HG03108 (cell line): ENCODE measurements at regions not wholly inside any gene's neighbourhood (a gene's known extent, or its start where the extent isn't known, plus 50 kb on each side); places are given as distances from the start of the nearest gene placed in this dataset.
"Not testable (repeated sequence)": the region's sequence is repeated elsewhere in the genome, so short reads cannot be mapped to it uniquely, and the experiment has no call there.

Experiments used
- ATAC-seq: cut with Tn5 transposase; IDR thresholded peaks from one replicate; pipeline ENCODE4 v1.9.1; 2021; ENCODE audit warnings: moderate library complexity; ENCODE audit not compliant: unreplicated experiment

DNA sequence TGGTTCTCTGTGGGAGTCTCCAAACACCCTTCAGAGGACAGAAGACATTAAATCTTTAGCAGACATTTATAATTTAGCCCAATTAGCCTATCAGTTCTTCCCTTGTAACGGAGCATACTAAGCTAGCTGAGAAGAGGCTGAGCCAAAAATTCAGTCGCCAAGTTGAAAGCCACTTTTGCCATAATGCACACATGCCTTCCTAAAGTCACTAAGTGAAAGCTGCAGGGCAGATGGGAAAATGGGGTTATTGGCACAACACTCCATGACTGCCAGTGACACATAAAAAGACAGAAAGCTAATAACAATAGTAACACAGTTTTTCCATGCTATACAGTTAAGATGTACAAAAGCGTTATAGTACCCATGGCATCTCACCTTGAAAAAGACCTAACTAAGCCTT is 176.2 kb downstream of the DIRAS2 start:
- ATAC-seq = no peak

GRCh38 chr9:90469435-90469834 is 173.2 kb downstream of the DIRAS2 start:
- ATAC-seq = no peak

DNA sequence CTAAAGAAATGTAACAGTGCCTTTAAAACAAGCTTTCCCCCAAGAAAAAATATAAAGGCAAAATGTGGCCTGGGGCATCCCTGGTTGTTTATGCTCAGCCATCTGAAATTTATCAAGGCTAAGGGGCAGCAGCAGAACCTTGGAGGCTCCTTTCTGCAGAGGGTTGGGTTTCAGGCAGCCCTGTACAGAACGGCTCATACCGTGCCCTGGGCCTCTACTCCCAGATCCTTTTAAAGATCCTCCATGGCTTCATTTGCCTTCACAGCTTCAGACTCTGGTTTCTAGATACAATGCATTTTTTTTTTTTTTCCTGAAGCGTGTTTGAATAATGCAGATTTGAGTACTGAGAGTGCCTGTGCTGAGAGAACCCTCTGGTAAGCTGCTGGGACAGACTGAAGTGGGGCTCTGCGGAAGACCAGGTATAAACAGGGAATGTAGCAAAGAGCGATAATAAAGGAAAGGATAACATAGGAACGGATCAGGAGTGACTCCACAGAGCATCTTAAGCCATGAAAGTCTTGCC is 172.7 kb downstream of the DIRAS2 start:
- ATAC-seq = no peak

GRCh38 chr9:90476058-90476457 is 166.6 kb downstream of the DIRAS2 start:
- no peak for ATAC-seq

DNA sequence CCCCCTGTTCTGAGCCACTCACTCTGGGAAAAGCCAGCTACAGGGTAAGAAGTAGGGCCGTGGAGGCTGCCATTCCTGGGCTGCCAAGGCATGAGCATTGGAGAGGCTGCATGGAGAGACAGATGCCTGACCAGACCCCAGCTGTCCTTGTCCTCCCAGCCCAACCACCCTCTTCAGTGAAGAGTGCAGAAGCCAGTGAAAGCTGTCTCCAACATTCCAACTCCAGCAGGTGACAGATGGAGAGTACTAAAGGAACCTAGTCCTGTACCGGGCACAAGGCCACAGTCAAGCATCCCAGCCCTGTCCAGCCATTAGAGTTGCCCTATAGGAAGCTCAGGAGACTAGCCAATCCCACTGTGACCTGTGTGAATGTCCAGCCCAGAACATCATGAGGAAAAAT is 165.1 kb downstream of the DIRAS2 start:
- ATAC-seq = no peak

DNA sequence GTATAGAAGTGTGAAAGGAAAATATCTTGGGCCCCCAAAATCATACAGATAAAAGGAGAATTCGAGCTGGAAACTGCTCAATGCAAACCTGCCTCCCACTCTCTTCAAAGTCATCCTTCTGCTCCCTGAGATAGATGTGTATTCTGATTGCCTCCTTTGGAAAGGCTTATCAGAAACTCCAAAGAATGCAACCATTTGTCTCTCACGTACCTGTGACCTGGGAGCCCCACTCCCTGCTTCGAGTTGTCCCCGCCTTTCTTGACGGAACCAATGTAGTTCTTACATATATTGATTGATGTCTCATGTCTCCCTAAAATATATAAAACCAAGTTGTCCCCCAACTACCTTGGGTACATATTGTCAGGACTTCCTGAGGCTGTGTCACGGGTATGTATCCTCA is 163.8 kb downstream of the DIRAS2 start:
- no peak for ATAC-seq

- no peak for ATAC-seq
These were observed 157.6 kb downstream of the DIRAS2 start for GRCh38 chr9:90485028-90485427.

DNA sequence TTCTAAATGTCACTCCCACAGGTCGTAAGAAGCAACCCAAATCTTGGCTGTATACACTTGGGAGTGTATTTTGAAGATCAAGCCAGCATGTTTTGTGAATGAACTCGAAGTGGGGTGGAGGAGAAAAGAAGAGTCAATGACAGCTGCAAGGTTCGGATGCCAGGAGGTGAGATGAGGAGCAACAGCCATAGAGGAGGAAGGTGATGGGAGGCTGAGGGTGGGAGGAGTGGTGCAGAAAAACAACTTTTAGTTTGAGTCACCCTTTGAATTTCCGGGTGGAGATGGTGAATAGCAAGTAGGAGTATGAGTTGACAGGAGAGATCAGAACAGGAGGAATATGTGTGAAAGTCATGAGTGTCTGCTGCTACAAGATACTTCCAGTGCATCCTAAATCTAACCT is 153.6 kb downstream of the DIRAS2 start:
- ATAC-seq = no peak

- no peak for ATAC-seq
These were observed 142.9 kb downstream of the DIRAS2 start for GRCh38 chr9:90499761-90500160.

DNA sequence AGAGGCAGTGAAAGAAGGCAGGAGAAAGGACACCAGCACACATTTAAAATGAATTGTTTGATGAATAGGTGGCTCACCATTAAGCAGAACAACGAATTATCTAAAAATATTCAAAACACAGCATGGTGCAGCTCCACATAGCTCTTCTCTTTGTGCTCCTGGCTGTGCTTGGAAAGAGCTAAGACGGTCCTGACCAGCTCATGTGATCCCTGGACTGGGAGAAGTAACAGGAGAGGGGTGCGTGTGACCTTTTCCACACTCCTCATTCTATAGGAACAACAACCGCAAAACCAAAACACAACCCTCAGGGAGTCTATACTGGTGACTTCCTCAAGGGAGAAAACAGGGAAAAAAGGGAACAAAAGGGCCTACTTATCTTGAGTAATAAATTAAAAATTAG is 140.5 kb downstream of the DIRAS2 start:
- no peak for ATAC-seq

DNA sequence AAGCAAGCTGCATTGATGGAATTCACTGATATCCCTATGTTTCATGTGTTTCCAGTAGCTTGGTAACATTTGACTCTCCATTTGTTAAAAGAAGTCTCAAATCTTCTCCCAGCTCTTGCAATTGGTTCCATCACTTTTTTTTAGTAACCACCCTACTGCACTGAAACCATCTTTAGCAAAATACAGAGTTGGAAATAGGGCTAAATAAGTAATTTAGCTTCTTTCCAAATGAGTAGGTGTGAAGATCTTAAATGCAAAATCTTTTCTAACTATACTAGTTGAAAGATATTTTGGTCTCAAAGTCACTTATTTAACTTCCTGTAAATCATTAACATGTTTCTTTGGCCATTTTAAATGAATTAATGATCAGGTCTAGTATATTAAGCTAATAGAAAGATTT is 138.1 kb downstream of the DIRAS2 start:
- peak; percentile 69 for ATAC-seq

GRCh38 chr9:90505695-90506094 is 136.9 kb downstream of the DIRAS2 start:
- no peak for ATAC-seq

DNA sequence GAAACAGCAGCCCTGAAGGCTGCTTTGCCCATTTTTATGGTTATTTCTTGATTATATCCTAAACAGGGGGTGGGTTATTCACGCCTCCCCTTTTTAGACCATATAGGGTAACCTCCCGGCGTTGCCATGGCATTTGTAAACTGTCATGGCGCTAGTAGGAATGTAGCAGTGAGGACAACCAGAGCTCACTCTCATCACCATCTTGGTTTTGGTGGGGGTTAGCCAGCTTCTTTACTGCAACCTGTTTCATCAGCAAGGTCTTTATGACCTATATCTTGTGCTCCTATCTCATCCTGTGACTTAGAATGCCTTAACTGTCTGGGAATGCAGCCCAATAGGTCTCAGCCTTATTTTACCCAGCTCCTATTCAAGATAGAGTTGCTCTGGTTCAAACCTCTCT is 136.2 kb downstream of the DIRAS2 start:
- ATAC-seq = not testable (repeated sequence)

- no peak for ATAC-seq
These were observed 135.0 kb downstream of the DIRAS2 start for GRCh38 chr9:90507621-90508020.

DNA sequence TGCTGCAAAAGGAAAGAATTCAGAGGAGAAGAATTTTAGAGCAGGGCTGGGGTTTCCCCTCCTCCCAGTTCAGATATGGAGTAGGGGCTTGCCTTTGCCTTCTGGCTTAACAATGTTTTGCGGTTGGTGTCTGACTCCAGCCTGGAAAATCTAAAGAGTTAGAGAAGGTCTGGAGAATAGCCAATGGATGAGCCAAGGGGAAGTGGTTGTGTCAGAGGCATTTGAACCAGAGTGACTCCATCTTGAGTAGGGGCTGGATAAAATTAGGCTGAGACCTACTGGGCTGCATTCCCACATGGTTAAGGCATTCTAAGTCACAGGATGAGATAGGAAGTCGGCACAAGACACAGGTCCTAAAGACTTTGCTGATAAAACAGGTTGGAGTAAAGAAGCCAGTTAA is 133.7 kb downstream of the DIRAS2 start:
- no peak for ATAC-seq

DNA sequence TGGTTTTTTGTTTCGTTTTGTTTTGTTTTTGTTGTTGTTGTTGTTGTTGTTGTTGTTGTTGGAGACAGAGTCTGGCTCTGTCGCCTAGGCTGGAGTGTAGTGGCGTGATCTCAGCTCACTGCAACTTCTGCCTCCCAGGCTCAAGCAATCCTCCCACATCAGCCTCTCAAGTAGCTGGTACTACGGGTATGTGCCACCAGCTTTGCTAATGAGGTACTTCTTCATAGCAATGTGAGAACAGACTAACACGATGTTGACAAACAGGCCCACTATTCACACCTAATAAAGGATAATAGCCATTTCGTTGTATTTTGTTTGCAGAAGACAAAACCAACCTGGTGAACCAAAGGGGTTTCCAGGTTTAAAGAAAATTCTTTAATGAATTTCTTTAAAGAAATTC is 130.9 kb downstream of the DIRAS2 start:
- no peak for ATAC-seq

DNA sequence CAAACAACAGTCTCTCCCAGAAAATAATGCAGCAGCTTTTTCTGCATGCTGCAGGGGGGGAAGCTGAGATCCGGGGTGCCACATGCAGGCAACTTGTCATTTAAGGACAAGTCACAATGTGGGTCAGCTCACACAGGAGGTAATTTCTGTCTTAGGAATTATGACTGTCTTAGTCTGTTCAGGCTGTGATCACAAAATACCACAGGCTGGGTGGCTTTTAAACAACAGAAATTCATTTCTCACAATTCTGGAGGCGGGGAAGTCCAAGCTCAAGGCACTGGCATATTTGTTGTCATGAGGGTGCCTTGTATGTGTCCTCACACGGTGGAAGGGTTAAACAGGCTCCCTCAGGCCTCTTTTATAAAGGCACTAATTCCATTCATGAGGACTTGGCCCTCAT is 127.7 kb downstream of the DIRAS2 start:
- no peak for ATAC-seq

- ATAC-seq = no peak
These were observed 127.1 kb downstream of the DIRAS2 start for GRCh38 chr9:90515510-90515909.

DNA sequence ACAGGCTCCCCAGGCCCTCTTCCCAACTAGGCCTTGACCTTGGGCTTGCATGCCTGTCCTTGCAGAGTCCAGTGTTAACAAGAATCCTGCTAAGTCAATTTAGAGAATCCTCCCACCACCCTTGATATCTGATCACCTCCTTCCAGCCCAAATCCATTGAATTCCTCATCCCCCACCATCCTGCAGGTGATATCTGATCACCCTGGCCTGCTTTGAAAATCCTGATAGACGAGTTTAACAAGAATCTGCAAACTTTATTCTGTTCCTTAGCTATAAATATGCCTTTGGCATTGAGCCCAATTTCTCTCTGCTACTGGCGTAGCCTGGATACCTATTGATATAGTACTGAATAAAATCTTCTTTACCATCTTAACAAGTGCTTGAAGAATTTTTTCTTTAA is 125.5 kb downstream of the DIRAS2 start:
- no peak for ATAC-seq

DNA sequence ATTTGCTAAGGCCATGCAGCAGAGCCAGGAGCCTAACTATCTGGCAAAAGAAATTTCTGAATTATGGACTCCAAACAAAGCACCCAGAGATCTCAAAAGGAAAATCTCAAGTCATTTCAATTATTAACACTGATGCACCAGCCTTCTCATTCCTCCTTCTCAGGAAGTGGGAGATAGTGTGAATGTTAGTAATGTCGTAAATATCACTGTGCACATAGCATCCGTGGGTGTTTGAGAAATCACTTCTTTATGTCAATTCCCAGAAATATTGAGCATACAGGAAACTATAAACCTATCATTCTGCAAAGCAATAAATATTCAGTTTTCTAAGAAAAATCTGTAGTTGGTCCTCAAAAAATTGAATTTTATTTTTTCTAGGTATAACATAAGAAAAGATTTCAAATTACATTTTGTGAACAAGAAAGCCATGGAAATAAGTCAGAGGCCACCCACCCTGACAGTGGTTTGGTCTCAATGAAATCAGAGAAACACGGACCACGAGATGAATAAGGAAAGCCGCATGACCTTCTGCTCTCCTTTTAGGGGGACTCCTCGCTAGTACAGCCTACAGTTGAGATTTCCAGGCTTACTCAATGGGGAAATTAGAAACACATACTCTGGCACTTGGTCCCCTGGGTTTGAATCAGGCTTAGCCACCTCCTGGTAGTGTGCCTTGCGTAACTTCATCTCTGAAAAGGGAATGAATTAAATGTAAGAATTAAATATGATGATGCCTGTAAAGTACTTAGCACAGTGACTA is 120.6 kb downstream of the DIRAS2 start:
- no peak for ATAC-seq

GRCh38 chr9:90523958-90524357 is 118.7 kb downstream of the DIRAS2 start:
- no peak for ATAC-seq

DNA sequence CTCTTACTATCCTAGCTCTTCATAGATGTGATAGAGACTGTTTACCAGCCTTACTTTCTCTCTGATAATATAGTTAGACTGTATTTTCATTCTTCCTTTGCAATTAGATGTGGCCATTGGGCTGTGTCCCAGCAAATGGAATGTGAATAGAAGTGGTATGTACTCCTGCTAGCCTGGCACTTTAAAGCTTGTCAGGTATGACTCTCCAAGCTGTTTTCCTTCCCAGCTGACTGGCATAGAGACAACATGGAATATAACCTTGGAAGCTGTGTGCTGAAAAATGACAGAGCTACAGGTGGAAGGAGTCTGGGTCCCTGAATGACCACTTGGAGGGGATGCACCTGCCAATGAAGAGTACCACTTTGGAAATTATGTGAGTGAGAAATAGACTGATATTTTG is 116.2 kb downstream of the DIRAS2 start:
- no peak for ATAC-seq

GRCh38 chr9:90536094-90536493 is 106.5 kb downstream of the DIRAS2 start:
- ATAC-seq = not testable (repeated sequence)
